ENCODE measurements at regions not wholly inside any gene's neighbourhood (a gene's known extent, or its start where the extent isn't known, plus 50 kb on each side); places are given as distances from the start of the nearest gene placed in this dataset.
"Not testable (repeated sequence)": the region's sequence is repeated elsewhere in the genome, so short reads cannot be mapped to it uniquely, and the experiment has no call there.

GRCh38 chr1:244294599-244295224 is 157.0 kb downstream of the ADSS2 start:
- DNase-seq: no peak

- peak in 1 of 51 donors; percentile 33 for DNase-seq
These were observed 155.7 kb downstream of the ADSS2 start for GRCh38 chr1:244296003-244296402.

- DNase-seq: peak in 6 of 51 donors; percentile 2 to 17 (median 10)
These were observed 155.3 kb downstream of the ADSS2 start for GRCh38 chr1:244296447-244296846.

- no peak for DNase-seq
These were observed 154.6 kb downstream of the ADSS2 start for GRCh38 chr1:244297087-244297486.

GRCh38 chr1:244297616-244298015 is 154.1 kb downstream of the ADSS2 start:
- no peak for DNase-seq

GRCh38 chr1:244300029-244300375 is 151.7 kb downstream of the ADSS2 start:
- DNase-seq: not testable (repeated sequence)

GRCh38 chr1:244301595-244302130 is 150.0 kb downstream of the ADSS2 start:
- no peak for DNase-seq

- no peak for DNase-seq
These were observed 148.7 kb downstream of the ADSS2 start for GRCh38 chr1:244302876-244303609.

- DNase-seq: no peak
These were observed 148.1 kb downstream of the ADSS2 start for GRCh38 chr1:244303610-244303969.

- no peak for DNase-seq
These were observed 147.6 kb downstream of the ADSS2 start for GRCh38 chr1:244304156-244304555.

GRCh38 chr1:244304656-244305055 is 147.1 kb downstream of the ADSS2 start:
- no peak for DNase-seq

- no peak for DNase-seq
These were observed 145.8 kb downstream of the ADSS2 start for GRCh38 chr1:244305776-244306341.

- no peak for DNase-seq
These were observed 145.2 kb downstream of the ADSS2 start for GRCh38 chr1:244306544-244306943.

GRCh38 chr1:244309191-244309590 is 142.5 kb downstream of the ADSS2 start:
- not testable (repeated sequence) for DNase-seq

GRCh38 chr1:244311784-244312532 is 139.8 kb downstream of the ADSS2 start:
- peak in 13 of 51 donors; percentile 4 to 43 (median 17) for DNase-seq

GRCh38 chr1:244313346-244313745 is 138.4 kb downstream of the ADSS2 start:
- DNase-seq: no peak

- DNase-seq: no peak
These were observed 136.7 kb downstream of the ADSS2 start for GRCh38 chr1:244314921-244315559.

GRCh38 chr1:244315996-244316395 is 135.7 kb downstream of the ADSS2 start:
- no peak for DNase-seq

- no peak for DNase-seq
These were observed 135.3 kb downstream of the ADSS2 start for GRCh38 chr1:244316407-244316806.

- no peak for DNase-seq
These were observed 134.6 kb downstream of the ADSS2 start for GRCh38 chr1:244316986-244317655.

- no peak for DNase-seq
These were observed 133.6 kb downstream of the ADSS2 start for GRCh38 chr1:244318078-244318477.

Measured in hypothalamus (tissue), 51 donors.